ENCODE measurements at regions not wholly inside any gene's neighbourhood (a gene's known extent, or its start where the extent isn't known, plus 50 kb on each side); places are given as distances from the start of the nearest gene placed in this dataset.

DNA sequence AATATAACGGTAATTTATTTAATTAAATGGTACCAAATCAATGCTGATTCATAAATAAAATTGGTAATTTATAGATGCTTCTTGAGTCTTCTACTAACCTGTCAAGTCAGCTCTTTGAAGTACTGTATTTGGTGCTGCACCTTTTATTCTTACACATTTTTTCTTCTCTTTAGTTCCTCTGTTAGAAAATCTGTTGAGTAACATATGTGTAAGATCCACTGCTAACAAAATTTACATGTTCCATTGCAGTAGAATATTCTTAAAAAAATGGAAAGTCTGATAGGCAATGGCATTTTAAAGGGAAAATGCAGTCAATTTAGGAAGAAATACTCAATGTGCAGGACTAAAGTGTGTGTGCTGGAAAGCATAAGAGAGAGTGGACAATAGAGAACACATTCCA lies 936.6 kb downstream of the ZPLD1 start:
- TF ChIP-seq EZH2 (IDR thresholded peaks at IDR 0.05; ENCODE audit: borderline replicate concordance, low read depth, low read length, severe bottlenecking) = no peak
- TF ChIP-seq, protein P1, sequence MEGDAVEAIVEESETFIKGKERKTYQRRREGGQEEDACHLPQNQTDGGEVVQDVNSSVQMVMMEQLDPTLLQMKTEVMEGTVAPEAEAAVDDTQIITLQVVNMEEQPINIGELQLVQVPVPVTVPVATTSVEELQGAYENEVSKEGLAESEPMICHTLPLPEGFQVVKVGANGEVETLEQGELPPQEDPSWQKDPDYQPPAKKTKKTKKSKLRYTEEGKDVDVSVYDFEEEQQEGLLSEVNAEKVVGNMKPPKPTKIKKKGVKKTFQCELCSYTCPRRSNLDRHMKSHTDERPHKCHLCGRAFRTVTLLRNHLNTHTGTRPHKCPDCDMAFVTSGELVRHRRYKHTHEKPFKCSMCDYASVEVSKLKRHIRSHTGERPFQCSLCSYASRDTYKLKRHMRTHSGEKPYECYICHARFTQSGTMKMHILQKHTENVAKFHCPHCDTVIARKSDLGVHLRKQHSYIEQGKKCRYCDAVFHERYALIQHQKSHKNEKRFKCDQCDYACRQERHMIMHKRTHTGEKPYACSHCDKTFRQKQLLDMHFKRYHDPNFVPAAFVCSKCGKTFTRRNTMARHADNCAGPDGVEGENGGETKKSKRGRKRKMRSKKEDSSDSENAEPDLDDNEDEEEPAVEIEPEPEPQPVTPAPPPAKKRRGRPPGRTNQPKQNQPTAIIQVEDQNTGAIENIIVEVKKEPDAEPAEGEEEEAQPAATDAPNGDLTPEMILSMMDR (IDR thresholded peaks at IDR 0.05; ENCODE audit: borderline replicate concordance, extremely low read depth, low read length, poor library complexity, severe bottlenecking) = no peak
